Tibial nerve (tissue), 4 donors: ENCODE measurements at regions not wholly inside any gene's neighbourhood (a gene's known extent, or its start where the extent isn't known, plus 50 kb on each side); places are given as distances from the start of the nearest gene placed in this dataset.

Experiments used
- CTCF ChIP-seq, 5 experiments: fragments of 200-600 bp in 3 of 5; fragments of 450-650 bp in 2 of 5; sonication (generic) in 3 of 5; IDR thresholded peaks; one replicate each; pipeline ENCODE4 v1.5.1; 2016 to 2019; ENCODE audit warnings: antibody characterized with exemption in 5 of 5, mild to moderate bottlenecking in 3 of 5, moderate library complexity in 2 of 5
- EP300 ChIP-seq, 2 donors: sonication (generic); formaldehyde crosslinking; IDR thresholded peaks; one replicate each; pipeline ENCODE4 v1.6.1; 2017; ENCODE audit warnings: antibody characterized with exemption in 2 of 2, mild to moderate bottlenecking in 1 of 2
- POLR2A ChIP-seq, 2 donors: fragments of 450-650 bp; IDR thresholded peaks; one replicate each; pipeline ENCODE4 v1.6.1; 2017; ENCODE audit warnings: antibody characterized with exemption in 2 of 2, mild to moderate bottlenecking in 2 of 2, moderate library complexity in 2 of 2

- TF ChIP-seq CTCF (IDR thresholded peaks at IDR 0.05) (no peak), POLR2A (IDR thresholded peaks at IDR 0.05) (no peak), EP300 (IDR thresholded peaks at IDR 0.05) (no peak)
Observed at GRCh38 chr20:61119273-61119672, 132.8 kb upstream of the CDH4 start.
